Smooth muscle cell (in vitro differentiated cells): ENCODE measurements at regions not wholly inside any gene's neighbourhood (a gene's known extent, or its start where the extent isn't known, plus 50 kb on each side); places are given as distances from the start of the nearest gene placed in this dataset.

Experiments
- DNase-seq: peaks from one replicate; lab custom pipeline; 2025; ENCODE audit not compliant: unreplicated experiment; lab: John Stamatoyannopoulos, UW
- H2AFZ ChIP-seq: fragments of 200-600 bp; sonication (generic); 2 replicates; pipeline ENCODE4 v1.6.0; 2016; ENCODE audit warnings: antibody characterized with exemption, low read depth, mild to moderate bottlenecking
- H3F3A ChIP-seq: fragments of 200-600 bp; sonication (generic); 2 replicates; pipeline ENCODE4 v1.6.0; 2017; ENCODE audit warnings: antibody characterized with exemption, low read depth
- H3K27ac ChIP-seq: fragments of 200-600 bp; sonication (generic); 2 replicates; pipeline ENCODE4 v1.5.1; 2016; ENCODE audit warnings: low read depth, mild to moderate bottlenecking
- H3K27me3 ChIP-seq: fragments of 200-600 bp; sonication (generic); 2 replicates; pipeline ENCODE4 v1.6.1; 2016; ENCODE audit warnings: low read depth, mild to moderate bottlenecking
- H3K36me3 ChIP-seq: fragments of 200-600 bp; sonication (generic); 2 replicates; pipeline ENCODE4 v1.5.1; 2016; ENCODE audit warnings: low read depth
- H3K4me1 ChIP-seq: fragments of 200-600 bp; sonication (generic); 2 replicates; pipeline ENCODE4 v1.5.1; 2016; ENCODE audit warnings: low read depth
- H3K4me2 ChIP-seq: fragments of 200-600 bp; sonication (generic); 2 replicates; pipeline ENCODE4 v1.6.0; 2016; ENCODE audit warnings: mild to moderate bottlenecking
- H3K4me3 ChIP-seq: fragments of 200-600 bp; sonication (generic); 2 replicates; pipeline ENCODE4 v1.5.1; 2016; ENCODE audit warnings: mild to moderate bottlenecking
- H3K79me2 ChIP-seq: fragments of 200-600 bp; sonication (generic); 2 replicates; pipeline ENCODE4 v1.6.0; 2016; ENCODE audit warnings: low read depth, mild to moderate bottlenecking
- H3K9ac ChIP-seq: fragments of 200-600 bp; sonication (generic); 2 replicates; pipeline ENCODE4 v1.6.0; 2016; ENCODE audit warnings: low read depth
- H3K9me3 ChIP-seq: fragments of 200-600 bp; sonication (generic); replicated peaks from 2 replicates; pipeline ENCODE4 v1.5.1; 2016; ENCODE audit warnings: low read depth
- H4K20me1 ChIP-seq: fragments of 200-600 bp; sonication (generic); 2 replicates; pipeline ENCODE4 v1.6.0; 2016; ENCODE audit warnings: low read depth
- CTCF ChIP-seq: fragments of 200-600 bp; sonication (generic); IDR thresholded peaks from 2 replicates; pipeline ENCODE4 v1.5.1; 2017; ENCODE audit warnings: borderline replicate concordance, mild to moderate bottlenecking, antibody characterized with exemption; ENCODE audit not compliant: insufficient read depth, poor library complexity, severe bottlenecking
- WGBS: methylation state at CpG from one replicate; pipeline ENCODE4 v1.1.7; 2016; ENCODE audit warnings: low lambda C conversion rate; 5-methylcytosine and 5-hydroxymethylcytosine counted together

- no peak overlapping the region for H3K9ac ChIP-seq
- no peaks in the 10 kb centered on the region for H3K9me3 ChIP-seq
- H3K27ac ChIP-seq = no peak overlapping the region
- H3K36me3 ChIP-seq = peaks cover 7% of the 10 kb centered on the region
- 69% methylated on average over 2 of the region's 2 CpGs for WGBS
- no peak overlapping the region for H2AFZ ChIP-seq
- H3K4me3 ChIP-seq = no peak overlapping the region
- H3K4me1 ChIP-seq = no peaks in the 10 kb centered on the region
- no peaks in the 10 kb centered on the region for H3K79me2 ChIP-seq
- H3K4me2 ChIP-seq = no peak overlapping the region
- no peaks in the 10 kb centered on the region for H3K27me3 ChIP-seq
- H3F3A ChIP-seq = no peaks in the 10 kb centered on the region
- no peak for DNase-seq
- TF ChIP-seq CTCF = no peak
- H4K20me1 ChIP-seq = no peaks in the 10 kb centered on the region
Measured at GRCh38 chr7:106418526-106418925, 133.7 kb upstream of the NAMPT start.

GRCh38 chr7:106418094-106418493 is 133.3 kb upstream of the NAMPT start:
- Histone ChIP-seq H3K27me3 (no peaks in the 10 kb centered on the region), H3K79me2 (no peaks in the 10 kb centered on the region), H4K20me1 (no peaks in the 10 kb centered on the region), H3F3A (no peaks in the 10 kb centered on the region), H2AFZ (no peak overlapping the region), H3K27ac (no peak overlapping the region), H3K9me3 (no peaks in the 10 kb centered on the region), H3K36me3 (peaks cover 7% of the 10 kb centered on the region), H3K4me2 (no peak overlapping the region), H3K4me1 (no peaks in the 10 kb centered on the region), H3K9ac (no peak overlapping the region), H3K4me3 (no peak overlapping the region)
- WGBS = 90% methylated on average over 1 of the region's 1 CpG
- no peak for TF ChIP-seq CTCF
- no peak for DNase-seq

- H2AFZ ChIP-seq = no peak overlapping the region
- no peak overlapping the region for H3K27ac ChIP-seq
- no peak overlapping the region for H3K4me3 ChIP-seq
- H4K20me1 ChIP-seq = no peaks in the 10 kb centered on the region
- H3K79me2 ChIP-seq = no peaks in the 10 kb centered on the region
- H3K4me2 ChIP-seq = no peak overlapping the region
- H3K4me1 ChIP-seq = no peaks in the 10 kb centered on the region
- no peaks in the 10 kb centered on the region for H3K9me3 ChIP-seq
- TF ChIP-seq CTCF = no peak
- H3K27me3 ChIP-seq = no peaks in the 10 kb centered on the region
- H3K9ac ChIP-seq = no peak overlapping the region
- 63% methylated on average over 6 of the region's 6 CpGs for WGBS
- no peak for DNase-seq
- peaks cover 7% of the 10 kb centered on the region for H3K36me3 ChIP-seq
- H3F3A ChIP-seq = no peaks in the 10 kb centered on the region
Measured at GRCh38 chr7:106417273-106417902, 132.6 kb upstream of the NAMPT start.

GRCh38 chr7:106416430-106416829 is 131.6 kb upstream of the NAMPT start:
- no peaks in the 10 kb centered on the region for H4K20me1 ChIP-seq
- H3K36me3 ChIP-seq = peaks cover 7% of the 10 kb centered on the region
- H3K4me3 ChIP-seq = no peak overlapping the region
- H3K4me1 ChIP-seq = no peaks in the 10 kb centered on the region
- H3K4me2 ChIP-seq = no peak overlapping the region
- H3K79me2 ChIP-seq = no peaks in the 10 kb centered on the region
- H3F3A ChIP-seq = no peaks in the 10 kb centered on the region
- no peak for DNase-seq
- no peak overlapping the region for H3K27ac ChIP-seq
- H2AFZ ChIP-seq = no peak overlapping the region
- H3K9ac ChIP-seq = no peak overlapping the region
- no peak for TF ChIP-seq CTCF
- H3K9me3 ChIP-seq = no peaks in the 10 kb centered on the region
- no peaks in the 10 kb centered on the region for H3K27me3 ChIP-seq
